Coronary artery (tissue), 2 donors: ENCODE measurements at regions not wholly inside any gene's neighbourhood (a gene's known extent, or its start where the extent isn't known, plus 50 kb on each side); places are given as distances from the start of the nearest gene placed in this dataset.
"Not testable (repeated sequence)": the region's sequence is repeated elsewhere in the genome, so short reads cannot be mapped to it uniquely, and the experiment has no call there.

Experiments
- DNase-seq: peaks from one replicate; pipeline ENCODE4 v3.0.0-alpha.2; 2017; ENCODE audit warnings: low spot score
- H3K27ac ChIP-seq, 2 donors: fragments of 200-600 bp; sonication (generic); one replicate each; pipeline ENCODE4 v1.5.1; 2016 to 2019
- H3K4me3 ChIP-seq: fragments of 200-600 bp; sonication (generic); 2 replicates; pipeline ENCODE4 v1.5.1; 2016; ENCODE audit warnings: mild to moderate bottlenecking, moderate library complexity
- CTCF ChIP-seq: fragments of 200-600 bp; sonication (generic); IDR thresholded peaks from one replicate; pipeline ENCODE4 v1.5.1; 2019; ENCODE audit warnings: antibody characterized with exemption

- H3K4me3 ChIP-seq, result no peak overlapping the region
- H3K27ac ChIP-seq, result peak overlapping the region in 1 of 2 donors; percentile 55
- no peak for TF ChIP-seq CTCF
- no peak for DNase-seq
These were observed 221.8 kb upstream of the TUT7 start for GRCh38 chr9:86575825-86576525.

GRCh38 chr9:86575137-86575536, 220.9 kb upstream of the TUT7 start:
- no peak for DNase-seq
- TF ChIP-seq CTCF, result no peak
- H3K27ac ChIP-seq, result no peak overlapping the region
- H3K4me3 ChIP-seq, result no peak overlapping the region

- Histone ChIP-seq H3K4me3 (no peak overlapping the region), H3K27ac (no peak overlapping the region)
- TF ChIP-seq CTCF, result no peak
- no peak for DNase-seq
These were observed 219.7 kb upstream of the TUT7 start for GRCh38 chr9:86573886-86574285.

- no peak overlapping the region for H3K4me3 ChIP-seq
- no peak overlapping the region for H3K27ac ChIP-seq
- no peak for DNase-seq
- no peak for TF ChIP-seq CTCF
These were observed 218.7 kb upstream of the TUT7 start for GRCh38 chr9:86572904-86573303.

GRCh38 chr9:86565603-86566002, 211.4 kb upstream of the TUT7 start:
- DNase-seq, H3K4me3 ChIP-seq, H3K27ac ChIP-seq: not testable (repeated sequence)

- H3K4me3 ChIP-seq, result no peak overlapping the region
- H3K27ac ChIP-seq, result no peak overlapping the region
- no peak for DNase-seq
- TF ChIP-seq CTCF, result no peak
These were observed 209.7 kb upstream of the TUT7 start for GRCh38 chr9:86563936-86564335.

- no peak for TF ChIP-seq CTCF
- no peak overlapping the region for H3K4me3 ChIP-seq
- DNase-seq, result no peak
- H3K27ac ChIP-seq, result no peak overlapping the region
These were observed 209.1 kb upstream of the TUT7 start for GRCh38 chr9:86563350-86563749.
